GM12891 (cell line): ENCODE measurements at regions not wholly inside any gene's neighbourhood (a gene's known extent, or its start where the extent isn't known, plus 50 kb on each side); places are given as distances from the start of the nearest gene placed in this dataset.

Source experiments
- DNase-seq: peaks from one replicate; pipeline ENCODE4 v3.0.0; 2011; ENCODE audit warnings: low spot score; ENCODE audit not compliant: insufficient read length
- FAIRE-seq: peaks from 2 replicates; lab custom pipeline; 2011; peaks lifted over from hg19 to GRCh38; lab: Jason Lieb, UNC
- PAX5 ChIP-seq: IDR thresholded peaks from 2 replicates; pipeline ENCODE4 v1.6.1; 2011; ENCODE audit warnings: low read length, moderate library complexity, mild to moderate bottlenecking; ENCODE audit not compliant: insufficient read depth, severe bottlenecking
- POLR2A ChIP-seq: IDR thresholded peaks from 2 replicates; pipeline ENCODE4 v1.6.1; 2011; ENCODE audit warnings: low read depth, low read length, control low read depth
- POLR2AphosphoS5 ChIP-seq: IDR thresholded peaks from 2 replicates; pipeline ENCODE4 v1.6.1; 2011; ENCODE audit warnings: low read depth, low read length, control low read depth
- POU2F2 ChIP-seq: IDR thresholded peaks from 2 replicates; pipeline ENCODE4 v1.6.1; 2011; ENCODE audit warnings: low read depth, mild to moderate bottlenecking, control low read depth, low read length, moderate library complexity
- SPI1 ChIP-seq: IDR thresholded peaks from 2 replicates; pipeline ENCODE4 v1.6.1; 2011; ENCODE audit warnings: low read depth, low read length, control low read depth
- TAF1 ChIP-seq: IDR thresholded peaks from 2 replicates; pipeline ENCODE4 v1.6.1; 2011; ENCODE audit warnings: low read depth, low read length, control low read depth

GRCh38 chr14:100397005-100397404, 73.9 kb downstream of the SLC25A47 start:
- FAIRE-seq (no peak), DNase-seq (no peak)
- no peak for TF ChIP-seq POLR2AphosphoS5
- no peak for TF ChIP-seq POU2F2
- no peak for TF ChIP-seq TAF1
- TF ChIP-seq POLR2A, result no peak
- TF ChIP-seq SPI1, result no peak
- no peak for TF ChIP-seq PAX5

- no peak for DNase-seq
- no peak for TF ChIP-seq SPI1
- TF ChIP-seq POU2F2, result no peak
- no peak for TF ChIP-seq PAX5
- no peak for FAIRE-seq
Observed at GRCh38 chr14:100398044-100398443, 74.9 kb downstream of the SLC25A47 start.

GRCh38 chr14:100399052-100399849, 76.1 kb downstream of the SLC25A47 start:
- TF ChIP-seq POLR2A (no peak), POU2F2 (no peak), POLR2AphosphoS5 (no peak), SPI1 (no peak)
- FAIRE-seq (no peak), DNase-seq (no peak)

GRCh38 chr14:100400115-100400514, 77.0 kb downstream of the SLC25A47 start:
- TF ChIP-seq SPI1 (no peak), POLR2AphosphoS5 (no peak), PAX5 (no peak), POLR2A (no peak), POU2F2 (no peak), TAF1 (no peak)
- no peak for FAIRE-seq
- DNase-seq, result no peak

- DNase-seq (no peak), FAIRE-seq (no peak)
- no peak for TF ChIP-seq TAF1
- TF ChIP-seq POLR2AphosphoS5, result no peak
- no peak for TF ChIP-seq POLR2A
- TF ChIP-seq PAX5, result no peak
- no peak for TF ChIP-seq SPI1
- no peak for TF ChIP-seq POU2F2
Observed at GRCh38 chr14:100401031-100401692, 78.0 kb downstream of the SLC25A47 start.

GRCh38 chr14:100401792-100402191, 78.7 kb downstream of the SLC25A47 start:
- no peak for FAIRE-seq
- no peak for DNase-seq
- TF ChIP-seq SPI1, result no peak
- no peak for TF ChIP-seq POLR2AphosphoS5
- no peak for TF ChIP-seq POU2F2
- TF ChIP-seq POLR2A, result no peak
- no peak for TF ChIP-seq TAF1
- no peak for TF ChIP-seq PAX5

GRCh38 chr14:100402631-100403030, 79.5 kb downstream of the SLC25A47 start:
- DNase-seq (no peak), FAIRE-seq (no peak)
- TF ChIP-seq PAX5 (no peak), SPI1 (no peak), POLR2A (no peak), POU2F2 (no peak), TAF1 (no peak), POLR2AphosphoS5 (no peak)

GRCh38 chr14:100403105-100403504, 80.0 kb downstream of the SLC25A47 start:
- FAIRE-seq (no peak), DNase-seq (no peak)
- no peak for TF ChIP-seq POLR2AphosphoS5
- no peak for TF ChIP-seq POU2F2
- TF ChIP-seq TAF1, result no peak
- no peak for TF ChIP-seq POLR2A
- TF ChIP-seq PAX5, result no peak
- TF ChIP-seq SPI1, result no peak

GRCh38 chr14:100403802-100404365, 80.7 kb downstream of the SLC25A47 start:
- FAIRE-seq, result no peak
- TF ChIP-seq POU2F2 (no peak), POLR2AphosphoS5 (no peak), PAX5 (no peak), POLR2A (no peak), TAF1 (no peak), SPI1 (no peak)
- no peak for DNase-seq
